ENCODE measurements at regions not wholly inside any gene's neighbourhood (a gene's known extent, or its start where the extent isn't known, plus 50 kb on each side); places are given as distances from the start of the nearest gene placed in this dataset.
A peak's percentile ranks its signal among the peaks of the same experiment; 100 is the strongest.

DNA sequence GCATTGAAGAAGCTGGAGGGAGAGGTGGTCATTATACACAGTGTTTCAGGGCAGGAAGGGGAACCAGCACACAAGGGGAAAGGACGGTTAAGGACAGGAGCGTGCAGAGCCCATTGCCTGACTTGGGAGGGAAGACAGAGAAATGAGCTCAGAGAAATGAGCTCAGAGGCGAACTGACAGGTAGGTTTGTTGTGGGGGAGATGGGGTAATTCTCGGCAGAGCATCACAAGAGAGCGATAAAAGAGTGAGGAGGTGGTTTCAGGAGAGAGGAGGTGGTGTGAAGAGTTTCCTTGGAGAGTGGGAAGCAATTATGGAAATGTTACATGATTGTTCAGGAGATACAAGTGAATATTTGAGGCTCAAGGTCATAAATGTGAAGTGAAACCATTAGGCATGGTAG, 61.0 kb downstream of the MRGPRX1 start:
- DNase-seq (ENCODE audit: low spot score) = no peak

DNA sequence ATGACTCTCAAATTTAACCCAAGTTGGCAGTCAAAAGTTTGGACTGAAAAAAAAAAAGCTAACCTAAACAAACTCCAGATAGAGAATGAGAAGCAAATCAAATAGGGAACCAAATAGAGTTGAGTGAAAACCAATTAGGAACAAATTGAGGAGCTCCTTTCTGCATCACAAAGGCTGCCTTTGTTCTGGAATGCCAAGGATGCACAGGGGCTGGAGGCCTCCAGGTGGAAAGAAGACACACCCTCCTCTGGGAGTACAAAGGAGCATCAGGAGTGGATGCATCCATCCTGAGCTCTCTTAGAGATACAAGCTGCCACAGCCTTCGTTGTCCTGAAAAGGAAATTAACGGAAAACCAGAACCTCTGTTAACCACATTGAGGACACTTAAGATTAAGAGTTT, 73.3 kb downstream of the MRGPRX1 start:
- DNase-seq (ENCODE audit: low spot score) = no peak

DNA sequence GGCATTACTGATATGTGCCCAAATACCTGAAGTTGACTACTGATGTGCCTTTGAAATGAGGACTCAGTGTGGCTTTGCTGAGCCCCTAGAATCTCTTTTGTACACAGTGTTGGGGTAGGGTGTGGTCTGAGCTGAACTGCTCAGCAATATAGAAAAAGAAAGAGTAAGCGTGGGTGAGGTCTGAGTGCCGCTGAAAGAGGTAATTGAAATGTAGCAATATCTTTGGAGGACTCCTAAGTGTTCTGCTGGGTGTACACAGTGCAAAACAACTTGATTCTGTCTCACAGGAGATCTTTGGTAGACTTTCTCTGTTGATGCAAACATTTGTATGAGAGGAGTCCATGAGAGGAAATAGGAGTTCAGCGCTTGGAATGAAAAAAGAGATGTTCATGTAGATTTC, 73.7 kb upstream of the PTPN5 start:
- DNase-seq (ENCODE audit: low spot score) = no peak

DNA sequence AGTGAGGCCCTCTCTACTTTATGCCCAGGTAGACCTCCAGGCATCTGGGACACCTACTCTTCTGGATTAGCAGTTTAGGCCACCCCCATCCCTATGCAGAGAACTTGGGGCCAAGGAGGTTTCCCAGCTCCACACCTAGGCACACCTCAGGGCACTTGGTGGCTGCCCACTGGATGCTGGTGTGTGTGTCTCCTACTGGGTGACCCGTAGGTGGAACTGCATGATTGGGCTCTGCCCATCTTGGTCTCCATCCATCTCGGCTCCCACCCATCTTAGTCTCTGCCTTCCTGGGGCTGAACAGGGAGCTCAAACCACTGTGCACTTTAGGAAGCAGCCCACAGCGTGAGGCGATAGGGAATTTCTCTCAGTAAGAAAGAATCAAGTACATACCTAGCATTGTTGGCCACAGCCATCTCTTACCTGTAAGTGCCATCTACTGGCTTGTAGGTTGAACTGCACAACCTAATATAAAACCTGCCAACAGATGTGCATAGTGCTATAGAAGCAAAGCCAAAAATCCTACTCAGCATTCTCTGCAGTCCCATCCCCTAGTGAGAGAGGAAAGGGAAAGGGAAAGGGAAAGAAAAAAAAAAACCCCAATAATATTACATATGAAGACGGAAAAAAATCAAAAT, 61.6 kb upstream of the PTPN5 start:
- peak; percentile 37 for DNase-seq (ENCODE audit: low spot score)

DNA sequence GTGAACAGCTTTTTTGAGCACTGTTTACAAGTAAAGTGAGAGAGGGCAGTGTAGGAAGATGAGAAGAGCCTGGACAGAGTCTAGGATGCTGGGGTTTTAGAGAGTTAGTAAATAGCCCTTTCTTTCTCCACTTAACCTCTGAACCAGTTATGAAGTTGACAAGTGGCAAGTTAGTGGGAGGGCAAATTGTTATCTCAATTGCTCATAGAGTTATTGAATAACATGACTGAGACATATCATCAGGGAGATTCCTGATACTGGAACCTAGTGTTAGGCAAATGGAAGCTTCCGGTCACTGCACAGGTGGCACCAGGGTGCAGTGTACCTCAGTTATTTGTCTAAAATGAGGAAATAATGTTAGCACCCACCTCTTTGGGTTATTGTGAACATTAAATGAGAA, 57.8 kb upstream of the PTPN5 start:
- DNase-seq (ENCODE audit: low spot score) = no peak

DNA sequence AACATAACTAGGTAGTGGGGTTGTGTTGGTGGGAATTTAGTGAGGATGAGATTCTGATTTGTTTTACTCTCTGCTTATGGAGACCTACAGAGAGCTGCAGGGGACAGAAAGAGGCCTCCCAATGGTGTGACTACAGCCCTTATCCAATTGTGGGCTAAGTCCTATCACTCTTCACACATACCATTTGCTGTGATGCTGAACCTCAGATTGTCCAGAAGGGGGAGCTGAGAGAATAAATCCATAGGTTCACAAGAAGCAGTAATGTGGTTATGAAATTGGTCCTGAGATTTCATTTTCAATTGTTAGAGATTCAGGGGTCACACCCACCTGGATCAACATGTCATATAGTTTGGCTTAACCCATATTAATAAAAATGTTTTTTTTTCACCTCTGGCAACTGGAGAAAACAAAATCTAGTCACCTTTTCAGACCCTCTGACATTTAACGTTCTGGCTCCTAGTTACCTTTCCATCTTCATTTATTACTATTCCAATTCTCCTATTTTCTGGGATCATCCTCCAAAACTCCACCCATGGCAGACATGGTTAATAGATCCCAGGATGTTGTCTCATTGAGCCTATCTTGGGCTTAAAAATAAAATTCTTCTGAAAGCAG, 53.3 kb upstream of the PTPN5 start:
- DNase-seq (ENCODE audit: low spot score) = peak; percentile 32

All from SK-N-DZ (cell line).